ENCODE measurements at regions not wholly inside any gene's neighbourhood (a gene's known extent, or its start where the extent isn't known, plus 50 kb on each side); places are given as distances from the start of the nearest gene placed in this dataset.

DNA sequence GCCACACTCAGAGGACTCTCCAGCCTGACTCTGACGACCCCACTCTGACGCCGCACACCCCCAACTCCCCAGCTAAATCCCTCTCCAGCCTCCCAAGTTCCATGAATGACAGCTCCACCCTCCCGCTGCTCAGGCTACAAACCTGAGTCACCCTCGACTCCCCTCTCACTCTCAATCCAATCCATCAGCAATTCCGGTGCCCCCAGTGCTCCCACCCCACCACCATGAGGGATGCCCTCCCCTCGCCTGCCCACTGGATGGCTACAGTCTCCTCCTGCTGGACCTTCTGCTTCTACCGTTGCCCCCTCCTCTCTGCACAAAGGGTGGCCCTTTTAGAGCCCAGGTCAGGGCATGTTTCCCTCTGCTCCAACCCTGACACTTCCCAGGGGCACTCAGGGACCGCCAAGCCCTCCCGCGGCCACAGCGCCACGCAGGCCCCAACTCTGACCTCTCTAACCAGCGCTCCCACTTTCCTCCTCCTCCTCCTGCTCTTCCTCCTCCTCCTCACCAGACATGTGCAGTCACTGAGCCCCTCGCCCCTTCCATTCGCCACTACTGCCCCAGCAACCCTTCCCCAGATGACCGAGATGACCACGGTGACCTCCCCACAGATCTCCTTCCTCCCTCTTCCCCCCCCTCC is 69.5 kb upstream of the NUP50 start:
- H3K27me3 ChIP-seq (ENCODE audit: control insufficient read depth, insufficient read depth, low read length): peaks cover 32% of the 10 kb centered on the region
- TF ChIP-seq, protein P1, sequence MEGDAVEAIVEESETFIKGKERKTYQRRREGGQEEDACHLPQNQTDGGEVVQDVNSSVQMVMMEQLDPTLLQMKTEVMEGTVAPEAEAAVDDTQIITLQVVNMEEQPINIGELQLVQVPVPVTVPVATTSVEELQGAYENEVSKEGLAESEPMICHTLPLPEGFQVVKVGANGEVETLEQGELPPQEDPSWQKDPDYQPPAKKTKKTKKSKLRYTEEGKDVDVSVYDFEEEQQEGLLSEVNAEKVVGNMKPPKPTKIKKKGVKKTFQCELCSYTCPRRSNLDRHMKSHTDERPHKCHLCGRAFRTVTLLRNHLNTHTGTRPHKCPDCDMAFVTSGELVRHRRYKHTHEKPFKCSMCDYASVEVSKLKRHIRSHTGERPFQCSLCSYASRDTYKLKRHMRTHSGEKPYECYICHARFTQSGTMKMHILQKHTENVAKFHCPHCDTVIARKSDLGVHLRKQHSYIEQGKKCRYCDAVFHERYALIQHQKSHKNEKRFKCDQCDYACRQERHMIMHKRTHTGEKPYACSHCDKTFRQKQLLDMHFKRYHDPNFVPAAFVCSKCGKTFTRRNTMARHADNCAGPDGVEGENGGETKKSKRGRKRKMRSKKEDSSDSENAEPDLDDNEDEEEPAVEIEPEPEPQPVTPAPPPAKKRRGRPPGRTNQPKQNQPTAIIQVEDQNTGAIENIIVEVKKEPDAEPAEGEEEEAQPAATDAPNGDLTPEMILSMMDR (IDR thresholded peaks at IDR 0.05; ENCODE audit: low read depth, low read length): no peak
- peaks cover 5% of the 10 kb centered on the region for H3K9me3 ChIP-seq (ENCODE audit: control insufficient read depth, insufficient read depth, low read length)
- no peak overlapping the region for H3K4me3 ChIP-seq (ENCODE audit: low read depth, low read length)
- H3K27ac ChIP-seq (ENCODE audit: low read depth, low read length): no peak overlapping the region
- ChIA-PET CTCF (interaction anchor here (0.9 to 3.7 kb wide), 4 partner anchors 11 to 273 kb away, joined by 3 to 22 read pairs (median 6); no protein-coding TSS in a partner anchor), POLR2A (no interaction called here)
- DNase-seq (ENCODE audit: low read depth, low spot score): no peak

DNA sequence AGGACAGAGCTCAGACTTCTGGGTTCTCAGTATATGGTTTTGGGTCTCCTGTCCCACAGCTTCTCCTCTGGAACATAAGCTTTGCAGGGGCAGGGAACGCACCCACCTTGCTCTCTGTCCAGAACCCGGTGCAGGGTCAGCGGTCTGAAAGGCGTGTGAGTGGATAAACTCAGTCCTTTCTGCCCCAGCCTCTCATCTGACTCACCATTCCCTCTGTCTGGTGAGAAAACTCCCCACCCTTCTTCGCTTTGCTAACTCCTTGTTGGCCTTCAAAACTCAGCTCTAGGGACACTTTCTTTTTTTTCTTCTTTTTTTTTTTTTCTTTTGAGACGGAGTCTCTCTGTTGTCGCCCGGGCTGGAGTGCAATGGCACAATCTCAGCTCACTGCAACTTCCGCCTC is 68.9 kb upstream of the NUP50 start:
- Histone ChIP-seq H3K9me3 (ENCODE audit: control insufficient read depth, insufficient read depth, low read length) (peaks cover 5% of the 10 kb centered on the region), H3K27ac (ENCODE audit: low read depth, low read length) (no peak overlapping the region), H3K4me3 (ENCODE audit: low read depth, low read length) (no peak overlapping the region), H3K27me3 (ENCODE audit: control insufficient read depth, insufficient read depth, low read length) (peaks cover 32% of the 10 kb centered on the region)
- DNase-seq (ENCODE audit: low read depth, low spot score): no peak
- ChIA-PET CTCF (interaction anchor here (0.9 to 3.7 kb wide), 4 partner anchors 11 to 274 kb away, joined by 3 to 22 read pairs (median 6); no protein-coding TSS in a partner anchor), POLR2A (no interaction called here)
- TF ChIP-seq, protein P1 (IDR thresholded peaks at IDR 0.05; ENCODE audit: low read depth, low read length): no peak

DNA sequence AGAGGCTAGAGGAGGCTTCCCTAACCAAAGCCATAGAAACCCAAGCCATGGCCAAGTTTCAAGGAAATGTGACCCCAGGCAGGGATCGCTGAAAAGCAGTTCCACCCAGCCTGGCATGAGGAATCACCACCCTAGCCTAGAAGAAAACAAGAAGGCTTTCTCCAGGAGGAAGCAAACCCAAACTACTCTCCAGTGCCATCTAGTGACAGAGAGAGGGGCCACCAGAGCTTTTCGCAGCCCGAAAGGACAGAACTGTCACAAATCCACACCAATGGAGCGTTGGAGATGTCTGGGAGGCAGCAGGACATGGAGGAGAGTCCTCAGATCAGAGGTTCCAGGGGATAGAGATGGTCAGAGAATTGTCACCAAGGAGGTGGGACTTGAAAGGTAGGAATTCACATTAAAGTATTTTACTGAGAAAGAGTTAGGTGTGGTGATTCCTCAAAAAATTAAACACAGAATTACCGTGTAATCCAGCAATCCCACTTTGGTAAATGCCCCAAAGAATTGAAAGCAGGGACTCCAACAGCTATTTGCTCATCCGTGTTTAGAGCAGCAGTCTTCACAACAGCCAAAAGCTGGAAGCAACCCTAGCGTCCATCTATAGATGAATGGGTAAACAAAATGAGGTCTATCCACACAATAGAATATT is 67.3 kb upstream of the NUP50 start:
- TF ChIP-seq, protein P1 (IDR thresholded peaks at IDR 0.05; ENCODE audit: low read depth, low read length): peak; percentile 98
- ChIA-PET CTCF (interaction anchor here (0.5 to 3.7 kb wide), 9 partner anchors 11 to 276 kb away, joined by 3 to 22 read pairs (median 3); no protein-coding TSS in a partner anchor), POLR2A (interaction anchor here (0.6 kb wide), 1 partner anchor 157 kb away, joined by 3 read pairs; no protein-coding TSS in a partner anchor)
- no peak overlapping the region for H3K27ac ChIP-seq (ENCODE audit: low read depth, low read length)
- peaks cover 2% of the 10 kb centered on the region for H3K9me3 ChIP-seq (ENCODE audit: control insufficient read depth, insufficient read depth, low read length)
- H3K27me3 ChIP-seq (ENCODE audit: control insufficient read depth, insufficient read depth, low read length): peaks cover 35% of the 10 kb centered on the region
- H3K4me3 ChIP-seq (ENCODE audit: low read depth, low read length): no peak overlapping the region
- no peak for DNase-seq (ENCODE audit: low read depth, low spot score)

DNA sequence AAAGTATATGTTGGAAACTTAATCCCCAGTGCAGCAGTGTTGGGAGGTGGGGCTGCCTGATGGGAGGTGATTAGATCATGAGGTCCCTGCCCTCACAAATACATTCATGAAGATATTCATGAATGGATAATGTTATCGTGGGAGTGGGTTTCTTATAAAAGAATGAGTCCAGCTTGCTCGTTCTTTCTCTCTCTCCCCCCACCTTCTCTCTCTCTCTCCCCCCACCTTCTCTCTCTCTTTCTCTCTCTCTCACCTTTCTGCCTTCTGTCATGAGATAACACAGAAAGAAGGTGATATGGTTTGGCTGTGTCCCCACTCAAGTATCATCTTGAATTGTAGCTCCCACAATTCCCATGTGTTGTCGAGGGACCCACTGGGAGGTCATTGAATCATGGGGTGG is 66.7 kb upstream of the NUP50 start:
- ChIA-PET POLR2A (interaction anchor here (0.6 kb wide), 1 partner anchor 157 kb away, joined by 3 read pairs; no protein-coding TSS in a partner anchor), CTCF (interaction anchor here (0.6 to 3.7 kb wide), 5 partner anchors 14 to 276 kb away, joined by 3 to 22 read pairs (median 3); no protein-coding TSS in a partner anchor)
- Histone ChIP-seq H3K27ac (ENCODE audit: low read depth, low read length) (no peak overlapping the region), H3K4me3 (ENCODE audit: low read depth, low read length) (no peak overlapping the region), H3K27me3 (ENCODE audit: control insufficient read depth, insufficient read depth, low read length) (peaks cover 30% of the 10 kb centered on the region), H3K9me3 (ENCODE audit: control insufficient read depth, insufficient read depth, low read length) (peaks cover 2% of the 10 kb centered on the region; the same call in 1 of the 2 replicates)
- DNase-seq (ENCODE audit: low read depth, low spot score): no peak
- TF ChIP-seq, protein P1 (IDR thresholded peaks at IDR 0.05; ENCODE audit: low read depth, low read length): no peak

DNA sequence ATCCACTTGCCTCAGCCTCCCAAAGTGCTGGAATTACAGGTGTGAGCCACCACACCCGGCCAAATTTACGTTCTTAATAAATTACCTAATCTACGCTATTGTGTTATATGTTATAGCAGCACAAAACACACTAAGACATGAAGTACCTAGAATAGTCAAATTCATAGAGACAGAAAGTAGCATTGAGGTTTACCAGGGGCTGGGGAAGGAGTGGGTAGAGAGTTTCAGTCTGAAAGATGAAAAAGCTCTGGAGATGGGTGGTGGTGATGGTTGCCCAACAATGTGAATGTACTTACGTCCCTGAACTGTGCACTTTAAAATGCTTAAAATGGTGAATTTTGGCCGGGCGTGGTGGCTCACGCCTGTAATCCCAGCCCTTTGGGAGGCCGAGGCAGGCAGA is 65.7 kb upstream of the NUP50 start:
- Histone ChIP-seq H3K4me3 (ENCODE audit: low read depth, low read length) (no peak overlapping the region), H3K27ac (ENCODE audit: low read depth, low read length) (no peak overlapping the region), H3K9me3 (ENCODE audit: control insufficient read depth, insufficient read depth, low read length) (no peaks in the 10 kb centered on the region), H3K27me3 (ENCODE audit: control insufficient read depth, insufficient read depth, low read length) (peaks cover 29% of the 10 kb centered on the region)
- no peak for DNase-seq (ENCODE audit: low read depth, low spot score)
- POLR2A ChIA-PET: no interaction called here
- TF ChIP-seq, protein P1 (IDR thresholded peaks at IDR 0.05; ENCODE audit: low read depth, low read length): no peak
- CTCF ChIA-PET: no interaction called here

Measured in AG04450 (cell line).